ENCODE measurements at regions not wholly inside any gene's neighbourhood (a gene's known extent, or its start where the extent isn't known, plus 50 kb on each side); places are given as distances from the start of the nearest gene placed in this dataset.

GRCh38 chr5:136600306-136600705 is 235.0 kb upstream of the TRPC7 start:
- TF ChIP-seq CTCF (IDR thresholded peaks at IDR 0.05) (no peak), EZH2 (IDR thresholded peaks at IDR 0.05; ENCODE audit: borderline replicate concordance, insufficient read depth, low read depth, low read length, poor library complexity, severe bottlenecking) (no peak)
